HG03039 (cell line): ENCODE measurements at regions not wholly inside any gene's neighbourhood (a gene's known extent, or its start where the extent isn't known, plus 50 kb on each side); places are given as distances from the start of the nearest gene placed in this dataset.
"Not testable (repeated sequence)": the region's sequence is repeated elsewhere in the genome, so short reads cannot be mapped to it uniquely, and the experiment has no call there.

Source experiments
- ATAC-seq: cut with Tn5 transposase; IDR thresholded peaks from one replicate; pipeline ENCODE4 v1.9.1; 2021; ENCODE audit warnings: mild to moderate bottlenecking, moderate library complexity; ENCODE audit not compliant: unreplicated experiment

GRCh38 chr7:76852362-76852761, 179.8 kb downstream of the SPDYE17 start:
- ATAC-seq: not testable (repeated sequence)

- not testable (repeated sequence) for ATAC-seq
These were observed 180.5 kb downstream of the SPDYE17 start for GRCh38 chr7:76851617-76852016.

- ATAC-seq: not testable (repeated sequence)
These were observed 182.1 kb downstream of the SPDYE17 start for GRCh38 chr7:76849887-76850563.

GRCh38 chr7:76839879-76840278, 192.3 kb downstream of the SPDYE17 start:
- ATAC-seq: not testable (repeated sequence)

- not testable (repeated sequence) for ATAC-seq
These were observed 192.9 kb downstream of the SPDYE17 start for GRCh38 chr7:76839214-76839613.

GRCh38 chr7:76838357-76838756, 193.8 kb downstream of the SPDYE17 start:
- not testable (repeated sequence) for ATAC-seq

- not testable (repeated sequence) for ATAC-seq
These were observed 202.2 kb upstream of the POMZP3 start for GRCh38 chr7:76829233-76829632.

- not testable (repeated sequence) for ATAC-seq
These were observed 199.1 kb upstream of the POMZP3 start for GRCh38 chr7:76826181-76826580.

- ATAC-seq: not testable (repeated sequence)
These were observed 182.8 kb upstream of the POMZP3 start for GRCh38 chr7:76809856-76810255.

GRCh38 chr7:76807588-76808100, 180.6 kb upstream of the POMZP3 start:
- not testable (repeated sequence) for ATAC-seq

- ATAC-seq: not testable (repeated sequence)
These were observed 179.4 kb upstream of the POMZP3 start for GRCh38 chr7:76806460-76806859.

- not testable (repeated sequence) for ATAC-seq
These were observed 178.9 kb upstream of the POMZP3 start for GRCh38 chr7:76806010-76806409.

GRCh38 chr7:76805262-76805661, 178.2 kb upstream of the POMZP3 start:
- ATAC-seq: not testable (repeated sequence)

GRCh38 chr7:76797639-76798038, 170.6 kb upstream of the POMZP3 start:
- not testable (repeated sequence) for ATAC-seq

- not testable (repeated sequence) for ATAC-seq
These were observed 153.6 kb upstream of the POMZP3 start for GRCh38 chr7:76780693-76781092.

GRCh38 chr7:76774279-76774678, 147.2 kb upstream of the POMZP3 start:
- not testable (repeated sequence) for ATAC-seq

- ATAC-seq: not testable (repeated sequence)
These were observed 144.9 kb upstream of the POMZP3 start for GRCh38 chr7:76771980-76772379.

- ATAC-seq: not testable (repeated sequence)
These were observed 136.9 kb upstream of the POMZP3 start for GRCh38 chr7:76763977-76764376.

- not testable (repeated sequence) for ATAC-seq
These were observed 133.6 kb upstream of the POMZP3 start for GRCh38 chr7:76760546-76761220.

- not testable (repeated sequence) for ATAC-seq
These were observed 112.5 kb upstream of the POMZP3 start for GRCh38 chr7:76739538-76739937.

GRCh38 chr7:76736724-76737123, 109.6 kb upstream of the POMZP3 start:
- not testable (repeated sequence) for ATAC-seq

- ATAC-seq: not testable (repeated sequence)
These were observed 109.0 kb upstream of the POMZP3 start for GRCh38 chr7:76736091-76736490.
